SU-DHL-6 (cell line): ENCODE measurements at regions not wholly inside any gene's neighbourhood (a gene's known extent, or its start where the extent isn't known, plus 50 kb on each side); places are given as distances from the start of the nearest gene placed in this dataset.

Source experiments
- EZH2phosphoT487 ChIP-seq: fragments of 200-600 bp; sonication (generic), shearing (Covaris generic); conservative IDR thresholded peaks from 2 replicates; pipeline ENCODE4 v1.6.1; 2018; ENCODE audit warnings: mild to moderate bottlenecking, antibody characterized with exemption, low read length, moderate library complexity, mixed read lengths
- TF ChIP-seq, protein P1 (sequence below): fragments of 200-600 bp; sonication (generic); IDR thresholded peaks from one replicate; pipeline ENCODE4 v1.5.1; 2017; ENCODE audit warnings: antibody characterized with exemption, mild to moderate bottlenecking, low read length, moderate library complexity; ENCODE audit not compliant: insufficient read depth, poor library complexity, severe bottlenecking

DNA sequence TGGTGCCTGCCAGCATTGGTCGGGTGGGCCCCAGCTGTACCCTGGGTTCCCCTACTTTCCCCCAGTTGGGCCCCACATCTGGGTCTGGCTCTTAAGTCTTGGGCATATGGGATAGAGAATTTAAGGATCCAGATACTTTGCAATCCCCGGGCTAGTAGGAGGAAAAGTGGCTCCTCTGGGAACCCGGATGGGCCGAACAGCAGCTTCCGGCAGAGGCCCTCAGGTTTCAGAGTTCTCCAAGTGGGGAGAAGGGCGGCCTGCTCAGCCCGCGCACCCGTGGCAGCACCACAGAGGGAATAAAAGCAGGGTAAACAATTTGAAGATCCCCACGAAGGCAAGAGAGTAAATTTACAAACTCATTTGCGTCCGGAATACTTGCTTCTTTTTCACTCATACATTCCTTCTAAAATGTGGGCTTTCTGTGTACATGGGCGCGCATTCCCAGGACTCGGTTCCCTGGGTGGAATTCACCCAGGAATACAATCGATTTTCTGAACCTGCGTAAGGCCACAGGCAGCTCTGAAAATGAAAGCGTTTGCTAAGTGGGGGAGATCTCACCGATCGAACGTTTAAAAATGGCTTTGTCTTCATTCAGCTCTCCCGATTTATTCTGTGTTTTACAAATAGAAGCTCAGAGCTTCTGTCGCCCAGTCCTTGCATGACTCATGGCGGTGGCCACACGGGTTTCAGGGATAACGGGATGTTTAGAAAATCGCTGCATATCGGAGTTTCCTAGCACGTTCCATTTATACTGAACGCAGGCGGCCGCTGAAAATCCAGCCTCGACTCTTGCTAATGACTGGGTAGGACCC lies 74.0 kb upstream of the POLG start:
- TF ChIP-seq, protein P1, sequence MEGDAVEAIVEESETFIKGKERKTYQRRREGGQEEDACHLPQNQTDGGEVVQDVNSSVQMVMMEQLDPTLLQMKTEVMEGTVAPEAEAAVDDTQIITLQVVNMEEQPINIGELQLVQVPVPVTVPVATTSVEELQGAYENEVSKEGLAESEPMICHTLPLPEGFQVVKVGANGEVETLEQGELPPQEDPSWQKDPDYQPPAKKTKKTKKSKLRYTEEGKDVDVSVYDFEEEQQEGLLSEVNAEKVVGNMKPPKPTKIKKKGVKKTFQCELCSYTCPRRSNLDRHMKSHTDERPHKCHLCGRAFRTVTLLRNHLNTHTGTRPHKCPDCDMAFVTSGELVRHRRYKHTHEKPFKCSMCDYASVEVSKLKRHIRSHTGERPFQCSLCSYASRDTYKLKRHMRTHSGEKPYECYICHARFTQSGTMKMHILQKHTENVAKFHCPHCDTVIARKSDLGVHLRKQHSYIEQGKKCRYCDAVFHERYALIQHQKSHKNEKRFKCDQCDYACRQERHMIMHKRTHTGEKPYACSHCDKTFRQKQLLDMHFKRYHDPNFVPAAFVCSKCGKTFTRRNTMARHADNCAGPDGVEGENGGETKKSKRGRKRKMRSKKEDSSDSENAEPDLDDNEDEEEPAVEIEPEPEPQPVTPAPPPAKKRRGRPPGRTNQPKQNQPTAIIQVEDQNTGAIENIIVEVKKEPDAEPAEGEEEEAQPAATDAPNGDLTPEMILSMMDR: no peak
- no peak for TF ChIP-seq EZH2phosphoT487
